ENCODE measurements at regions not wholly inside any gene's neighbourhood (a gene's known extent, or its start where the extent isn't known, plus 50 kb on each side); places are given as distances from the start of the nearest gene placed in this dataset.
"Not testable (repeated sequence)": the region's sequence is repeated elsewhere in the genome, so short reads cannot be mapped to it uniquely, and the experiment has no call there.

DNA sequence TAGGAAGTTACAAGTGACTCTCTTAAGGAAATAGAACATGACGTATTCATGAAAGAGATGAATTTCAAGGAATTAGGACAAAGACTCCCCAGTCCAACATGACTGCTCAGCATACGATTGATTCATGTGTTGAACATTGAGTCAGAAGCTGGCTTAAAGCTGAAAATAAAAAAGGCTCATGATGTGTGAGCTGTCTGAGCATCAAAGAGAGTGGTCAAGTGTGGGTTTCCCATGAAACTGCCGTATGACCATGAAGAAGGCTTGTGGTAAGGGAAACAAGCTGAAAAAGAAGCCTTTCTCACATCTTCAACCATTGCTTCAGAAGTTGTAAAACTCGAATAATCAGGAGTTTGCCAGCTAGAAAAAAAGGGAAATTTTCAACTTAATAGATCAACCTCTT is 201.9 kb upstream of the APCDD1 start:
- Mint-ChIP-seq H3K4me1 (ENCODE audit: low read depth, unreplicated experiment) (peaks cover 10% of the 10 kb centered on the region), H3K4me3 (ENCODE audit: unreplicated experiment) (no peak overlapping the region), H3K27me3 (ENCODE audit: unreplicated experiment) (no peaks in the 10 kb centered on the region), H3K36me3 (ENCODE audit: unreplicated experiment) (peaks cover 6% of the 10 kb centered on the region), H3K9me3 (ENCODE audit: unreplicated experiment) (peaks cover 3% of the 10 kb centered on the region), H3K27ac (ENCODE audit: unreplicated experiment) (no peak overlapping the region)
- TF ChIP-seq, protein P1, sequence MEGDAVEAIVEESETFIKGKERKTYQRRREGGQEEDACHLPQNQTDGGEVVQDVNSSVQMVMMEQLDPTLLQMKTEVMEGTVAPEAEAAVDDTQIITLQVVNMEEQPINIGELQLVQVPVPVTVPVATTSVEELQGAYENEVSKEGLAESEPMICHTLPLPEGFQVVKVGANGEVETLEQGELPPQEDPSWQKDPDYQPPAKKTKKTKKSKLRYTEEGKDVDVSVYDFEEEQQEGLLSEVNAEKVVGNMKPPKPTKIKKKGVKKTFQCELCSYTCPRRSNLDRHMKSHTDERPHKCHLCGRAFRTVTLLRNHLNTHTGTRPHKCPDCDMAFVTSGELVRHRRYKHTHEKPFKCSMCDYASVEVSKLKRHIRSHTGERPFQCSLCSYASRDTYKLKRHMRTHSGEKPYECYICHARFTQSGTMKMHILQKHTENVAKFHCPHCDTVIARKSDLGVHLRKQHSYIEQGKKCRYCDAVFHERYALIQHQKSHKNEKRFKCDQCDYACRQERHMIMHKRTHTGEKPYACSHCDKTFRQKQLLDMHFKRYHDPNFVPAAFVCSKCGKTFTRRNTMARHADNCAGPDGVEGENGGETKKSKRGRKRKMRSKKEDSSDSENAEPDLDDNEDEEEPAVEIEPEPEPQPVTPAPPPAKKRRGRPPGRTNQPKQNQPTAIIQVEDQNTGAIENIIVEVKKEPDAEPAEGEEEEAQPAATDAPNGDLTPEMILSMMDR (IDR thresholded peaks at IDR 0.05; ENCODE audit: partially characterized antibody, unreplicated experiment): no peak
- DNase-seq: no peak

DNA sequence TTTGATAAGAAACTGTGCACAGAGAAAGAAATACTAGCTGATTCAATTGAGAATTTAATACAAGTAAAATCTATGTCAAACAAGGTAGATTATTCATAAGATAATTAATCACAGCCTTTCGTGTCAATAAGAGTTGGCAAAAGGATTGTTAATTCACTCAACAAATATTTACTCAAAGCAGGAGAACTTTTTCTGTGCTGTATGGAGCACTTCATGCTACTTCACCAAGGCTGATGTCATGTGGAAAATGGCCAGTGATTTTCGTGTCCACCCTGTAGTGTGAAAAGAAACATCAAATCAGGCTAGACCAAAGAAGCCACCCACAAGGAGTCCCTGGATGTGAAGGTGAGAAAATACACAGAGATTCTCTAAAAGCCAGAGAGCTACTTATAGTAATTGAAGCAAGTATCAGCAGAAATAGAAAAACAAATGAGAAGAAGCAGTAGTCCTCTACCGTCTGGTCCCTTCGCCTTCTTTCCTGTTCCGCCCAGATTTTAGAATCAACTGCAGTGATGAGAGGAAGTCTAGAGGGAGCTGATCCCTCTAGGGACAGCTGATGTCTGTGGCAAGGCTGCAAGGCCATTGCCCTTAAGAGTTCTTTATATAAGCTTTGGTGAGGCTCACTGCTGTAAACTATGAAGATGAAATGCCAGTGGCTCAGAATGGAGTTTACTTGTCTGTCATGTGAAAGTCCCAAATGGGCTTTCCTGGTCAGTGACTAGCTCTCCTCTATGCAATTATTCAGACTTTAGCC is 201.3 kb upstream of the APCDD1 start:
- Mint-ChIP-seq H3K9me3 (ENCODE audit: unreplicated experiment) (no peaks in the 10 kb centered on the region), H3K27me3 (ENCODE audit: unreplicated experiment) (no peaks in the 10 kb centered on the region), H3K4me3 (ENCODE audit: unreplicated experiment) (no peak overlapping the region), H3K36me3 (ENCODE audit: unreplicated experiment) (peaks cover 6% of the 10 kb centered on the region), H3K4me1 (ENCODE audit: low read depth, unreplicated experiment) (peaks cover 4% of the 10 kb centered on the region), H3K27ac (ENCODE audit: unreplicated experiment) (no peak overlapping the region)
- TF ChIP-seq, protein P1 (IDR thresholded peaks at IDR 0.05; ENCODE audit: partially characterized antibody, unreplicated experiment): no peak
- DNase-seq: no peak

DNA sequence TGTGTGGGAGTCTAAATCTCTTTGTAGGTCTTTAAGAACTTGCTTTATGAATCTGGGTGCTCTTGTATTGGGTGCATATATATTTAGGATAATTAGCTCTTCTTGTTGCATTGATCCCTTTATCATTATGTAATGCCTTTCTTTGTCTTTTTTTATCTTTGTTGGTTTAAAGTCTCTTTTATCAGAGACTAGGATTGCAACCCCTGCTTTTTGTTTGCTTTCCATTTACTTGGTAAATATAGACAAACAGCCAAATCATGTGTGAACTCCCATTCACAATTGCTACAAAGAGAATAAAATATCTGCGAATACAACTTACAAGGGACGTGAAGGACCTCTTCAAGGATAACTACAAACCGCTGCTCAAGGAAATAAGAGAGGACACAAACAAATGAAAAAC is 198.2 kb upstream of the APCDD1 start:
- not testable (repeated sequence) for H3K4me3 Mint-ChIP-seq (ENCODE audit: unreplicated experiment); H3K27me3 Mint-ChIP-seq (ENCODE audit: unreplicated experiment); H3K9me3 Mint-ChIP-seq (ENCODE audit: unreplicated experiment); H3K4me1 Mint-ChIP-seq (ENCODE audit: low read depth, unreplicated experiment); DNase-seq; H3K27ac Mint-ChIP-seq (ENCODE audit: unreplicated experiment)
- H3K36me3 Mint-ChIP-seq (ENCODE audit: unreplicated experiment): peaks cover 10% of the 10 kb centered on the region

DNA sequence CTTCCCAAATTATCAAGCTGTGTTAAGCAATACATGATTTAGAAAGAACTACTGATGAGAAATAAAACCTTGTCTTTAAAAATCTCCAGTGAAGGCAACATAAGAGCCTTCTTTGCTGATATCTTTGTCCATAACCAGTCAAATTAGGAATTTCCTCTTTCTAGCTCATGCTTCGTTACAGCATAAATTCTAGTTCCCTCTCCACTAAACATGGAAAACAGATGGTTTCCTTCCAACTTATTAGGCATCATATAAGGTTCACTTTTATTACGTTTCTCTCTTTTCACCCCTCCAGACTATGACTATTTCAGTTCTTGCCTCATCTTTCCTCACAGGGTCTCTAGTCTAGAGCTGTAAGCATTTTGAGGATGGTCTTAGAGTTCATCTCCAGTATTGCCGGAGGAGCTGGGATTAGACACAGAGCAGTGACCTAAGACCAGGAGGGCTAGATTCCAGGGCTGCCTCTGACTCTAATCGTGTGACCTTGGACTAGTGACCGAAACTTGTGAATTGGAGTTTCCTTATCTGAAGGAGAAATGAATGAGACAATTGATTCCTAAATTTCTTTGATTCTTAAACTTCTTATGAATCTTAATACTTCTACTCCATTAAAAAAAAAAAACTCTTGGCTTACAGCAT is 195.5 kb upstream of the APCDD1 start:
- peaks cover 6% of the 10 kb centered on the region for H3K4me1 Mint-ChIP-seq (ENCODE audit: low read depth, unreplicated experiment)
- no peaks in the 10 kb centered on the region for H3K9me3 Mint-ChIP-seq (ENCODE audit: unreplicated experiment)
- H3K36me3 Mint-ChIP-seq (ENCODE audit: unreplicated experiment): peaks cover 10% of the 10 kb centered on the region
- TF ChIP-seq, protein P1 (IDR thresholded peaks at IDR 0.05; ENCODE audit: partially characterized antibody, unreplicated experiment): no peak
- H3K27ac Mint-ChIP-seq (ENCODE audit: unreplicated experiment): no peak overlapping the region
- no peak overlapping the region for H3K4me3 Mint-ChIP-seq (ENCODE audit: unreplicated experiment)
- no peak for DNase-seq
- no peaks in the 10 kb centered on the region for H3K27me3 Mint-ChIP-seq (ENCODE audit: unreplicated experiment)

DNA sequence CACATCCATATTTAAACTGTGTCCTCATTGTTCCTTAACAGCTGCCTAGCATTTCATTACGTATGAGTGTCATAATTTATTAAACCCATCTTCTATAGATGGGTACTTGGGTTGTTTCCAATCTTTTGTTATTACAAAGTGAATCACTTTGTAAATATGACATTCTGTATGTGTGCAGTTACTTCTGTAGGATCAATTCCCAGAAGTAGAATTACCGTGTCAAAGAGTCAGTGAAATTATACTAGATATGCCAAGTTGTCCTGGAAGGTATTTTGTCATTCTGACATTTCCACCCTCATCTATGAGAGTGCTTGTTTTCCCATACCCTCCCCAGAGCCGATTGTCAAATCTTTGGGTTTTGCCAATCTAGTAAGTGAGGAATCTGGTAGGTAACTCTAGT is 194.5 kb upstream of the APCDD1 start:
- Mint-ChIP-seq H3K27me3 (ENCODE audit: unreplicated experiment) (no peaks in the 10 kb centered on the region), H3K27ac (ENCODE audit: unreplicated experiment) (no peak overlapping the region), H3K4me1 (ENCODE audit: low read depth, unreplicated experiment) (peaks cover 6% of the 10 kb centered on the region), H3K4me3 (ENCODE audit: unreplicated experiment) (no peak overlapping the region), H3K9me3 (ENCODE audit: unreplicated experiment) (no peaks in the 10 kb centered on the region), H3K36me3 (ENCODE audit: unreplicated experiment) (peaks cover 10% of the 10 kb centered on the region)
- no peak for DNase-seq
- TF ChIP-seq, protein P1 (IDR thresholded peaks at IDR 0.05; ENCODE audit: partially characterized antibody, unreplicated experiment): no peak

Data from glutamatergic neuron (in vitro differentiated cells).